Progenitor cell of endocrine pancreas (in vitro differentiated cells): ENCODE measurements at regions not wholly inside any gene's neighbourhood (a gene's known extent, or its start where the extent isn't known, plus 50 kb on each side); places are given as distances from the start of the nearest gene placed in this dataset.

Experiments used
- DNase-seq: peaks from one replicate; pipeline ENCODE4 v3.0.0; 2021; ENCODE audit warnings: low spot score; ENCODE audit not compliant: unreplicated experiment
- H3K27ac Mint-ChIP-seq: 2 replicates; pipeline ENCODE4 v1.8.0; 2021; ENCODE audit warnings: mild to moderate bottlenecking, moderate library complexity, mixed read lengths
- H3K27me3 Mint-ChIP-seq: 2 replicates; pipeline ENCODE4 v1.8.0; 2021; ENCODE audit warnings: mixed read lengths
- H3K36me3 Mint-ChIP-seq: 2 replicates; pipeline ENCODE4 v1.8.0; 2022; ENCODE audit warnings: mixed read lengths; ENCODE audit not compliant: insufficient read depth
- H3K4me1 Mint-ChIP-seq: 2 replicates; pipeline ENCODE4 v1.8.0; 2021; ENCODE audit warnings: low read depth, mixed read lengths
- H3K4me3 Mint-ChIP-seq: 2 replicates; pipeline ENCODE4 v1.8.0; 2021; ENCODE audit warnings: low read depth, mild to moderate bottlenecking, moderate library complexity, mixed read lengths
- H3K9me3 Mint-ChIP-seq: 2 replicates; pipeline ENCODE4 v1.8.0; 2021; ENCODE audit warnings: low read depth, mixed read lengths
- CTCF ChIP-seq: fragments of 200-600 bp; sonication (generic); IDR thresholded peaks from one replicate; pipeline ENCODE4 v1.5.0; 2021; ENCODE audit warnings: antibody characterized with exemption, mild to moderate bottlenecking; ENCODE audit not compliant: unreplicated experiment

GRCh38 chr7:13231216-13231615 lies 543.8 kb downstream of the ARL4A start:
- Mint-ChIP-seq H3K27me3 (no peaks in the 10 kb centered on the region), H3K9me3 (peaks cover 3% of the 10 kb centered on the region), H3K4me3 (no peak overlapping the region), H3K36me3 (no peaks in the 10 kb centered on the region), H3K4me1 (no peaks in the 10 kb centered on the region), H3K27ac (no peak overlapping the region)
- DNase-seq: no peak
- no peak for TF ChIP-seq CTCF

GRCh38 chr7:13235436-13235835 lies 548.0 kb downstream of the ARL4A start:
- H3K4me1 Mint-ChIP-seq: no peaks in the 10 kb centered on the region
- no peak overlapping the region for H3K4me3 Mint-ChIP-seq
- no peak for DNase-seq
- TF ChIP-seq CTCF: no peak
- H3K27me3 Mint-ChIP-seq: no peaks in the 10 kb centered on the region
- no peaks in the 10 kb centered on the region for H3K9me3 Mint-ChIP-seq
- H3K27ac Mint-ChIP-seq: no peak overlapping the region
- no peaks in the 10 kb centered on the region for H3K36me3 Mint-ChIP-seq

GRCh38 chr7:13236026-13236425 lies 548.6 kb downstream of the ARL4A start:
- no peak for DNase-seq
- no peak for TF ChIP-seq CTCF
- Mint-ChIP-seq H3K4me1 (no peaks in the 10 kb centered on the region), H3K27me3 (no peaks in the 10 kb centered on the region), H3K4me3 (no peak overlapping the region), H3K27ac (no peak overlapping the region), H3K9me3 (no peaks in the 10 kb centered on the region), H3K36me3 (no peaks in the 10 kb centered on the region)

GRCh38 chr7:13240349-13240748 lies 552.9 kb downstream of the ARL4A start:
- DNase-seq: no peak
- Mint-ChIP-seq H3K9me3 (no peaks in the 10 kb centered on the region), H3K36me3 (no peaks in the 10 kb centered on the region), H3K27ac (no peak overlapping the region), H3K4me1 (no peaks in the 10 kb centered on the region), H3K4me3 (no peak overlapping the region), H3K27me3 (no peaks in the 10 kb centered on the region)
- TF ChIP-seq CTCF: no peak

GRCh38 chr7:13241416-13241815 lies 554.0 kb downstream of the ARL4A start:
- Mint-ChIP-seq H3K36me3 (no peaks in the 10 kb centered on the region), H3K4me3 (no peak overlapping the region), H3K27ac (no peak overlapping the region), H3K27me3 (no peaks in the 10 kb centered on the region), H3K9me3 (no peaks in the 10 kb centered on the region), H3K4me1 (no peaks in the 10 kb centered on the region)
- DNase-seq: no peak
- no peak for TF ChIP-seq CTCF

GRCh38 chr7:13257661-13258060 lies 570.2 kb downstream of the ARL4A start:
- DNase-seq: no peak
- H3K9me3 Mint-ChIP-seq: no peaks in the 10 kb centered on the region
- no peaks in the 10 kb centered on the region for H3K27me3 Mint-ChIP-seq
- H3K4me1 Mint-ChIP-seq: no peaks in the 10 kb centered on the region
- TF ChIP-seq CTCF: no peak
- H3K4me3 Mint-ChIP-seq: no peak overlapping the region
- H3K27ac Mint-ChIP-seq: no peak overlapping the region
- H3K36me3 Mint-ChIP-seq: no peaks in the 10 kb centered on the region
